OCI-LY7 (cell line): ENCODE measurements at regions not wholly inside any gene's neighbourhood (a gene's known extent, or its start where the extent isn't known, plus 50 kb on each side); places are given as distances from the start of the nearest gene placed in this dataset.

Experiments
- BruUV-seq: library from RNA; stranded (reverse); fragments of 400-500 nt; replicated peaks from 2 replicates; lab custom pipeline; 2021; lab: Mats Ljungman, UMichigan
- CTCF ChIA-PET: fragments of 300-600 bp; sonication (Branson Sonifier 250); formaldehyde crosslinking; loops from one replicate; lab custom pipeline; 2022; ENCODE audit warnings: antibody characterized with exemption; ENCODE audit not compliant: unreplicated experiment; lab: Charles Lee
- POLR2A ChIA-PET: fragments of 300-600 bp; sonication (Branson Sonifier 250); formaldehyde crosslinking; loops from one replicate; lab custom pipeline; 2022; ENCODE audit warnings: antibody characterized with exemption; lab: Charles Lee
- DNase-seq: peaks from one replicate; pipeline ENCODE4 v3.0.0-alpha.2; 2015; ENCODE audit warnings: low spot score
- H2AFZ ChIP-seq: fragments of 200-600 bp; sonication (generic), shearing (Covaris generic); 2 replicates; pipeline ENCODE4 v1.6.1; 2014; ENCODE audit warnings: mild to moderate bottlenecking, antibody characterized with exemption, low read length, moderate library complexity
- H3K27ac ChIP-seq: fragments of 200-600 bp; sonication (generic); 2 replicates; pipeline ENCODE4 v1.5.1; 2014; ENCODE audit warnings: mixed run types, low read depth, mild to moderate bottlenecking, moderate library complexity, low read length, inconsistent platforms; ENCODE audit not compliant: poor library complexity, severe bottlenecking
- H3K36me3 ChIP-seq: fragments of 200-600 bp; sonication (generic); 2 replicates; pipeline ENCODE4 v1.6.1; 2014; ENCODE audit warnings: mild to moderate bottlenecking, antibody characterized with exemption, low read length, moderate library complexity, mixed read lengths; ENCODE audit not compliant: insufficient read depth
- H3K4me1 ChIP-seq: fragments of 200-600 bp; sonication (generic); 2 replicates; pipeline ENCODE4 v1.5.1; 2014; ENCODE audit warnings: mild to moderate bottlenecking, low read length; ENCODE audit not compliant: insufficient read depth, poor library complexity, severe bottlenecking
- H3K4me2 ChIP-seq: fragments of 200-600 bp; sonication (generic); 2 replicates; pipeline ENCODE4 v1.6.1; 2014; ENCODE audit warnings: mild to moderate bottlenecking, low read length
- H3K4me3 ChIP-seq: fragments of 200-600 bp; sonication (generic); 2 replicates; pipeline ENCODE4 v1.5.1; 2014; ENCODE audit warnings: mild to moderate bottlenecking, low read depth, low read length; ENCODE audit not compliant: poor library complexity, severe bottlenecking
- H3K79me2 ChIP-seq: fragments of 200-600 bp; sonication (generic); 2 replicates; pipeline ENCODE4 v1.6.1; 2016; ENCODE audit warnings: low read depth, mild to moderate bottlenecking, low read length, moderate library complexity, mixed read lengths; ENCODE audit not compliant: insufficient read depth
- H3K9me2 ChIP-seq: fragments of 200-600 bp; sonication (generic); 2 replicates; pipeline ENCODE4 v1.6.1; 2016; ENCODE audit warnings: mild to moderate bottlenecking, low read length, mixed read lengths; ENCODE audit not compliant: insufficient read depth
- H3K9me3 ChIP-seq: fragments of 200-600 bp; sonication (generic); 2 replicates; pipeline ENCODE4 v1.6.1; 2014; ENCODE audit warnings: mild to moderate bottlenecking, mixed run types, low read length, mixed read lengths
- H4K20me1 ChIP-seq: fragments of 200-600 bp; sonication (generic); 2 replicates; pipeline ENCODE4 v1.6.1; 2014; ENCODE audit warnings: mild to moderate bottlenecking, antibody characterized with exemption, low read length, moderate library complexity, mixed read lengths; ENCODE audit not compliant: insufficient read depth
- CTCF ChIP-seq: fragments of 200-600 bp; sonication (generic); conservative IDR thresholded peaks from 2 replicates; pipeline ENCODE4 v1.5.1; 2014; ENCODE audit warnings: mild to moderate bottlenecking, antibody characterized with exemption, low read length, moderate library complexity, mixed read lengths
- EZH2phosphoT487 ChIP-seq: fragments of 200-600 bp; sonication (generic); IDR thresholded peaks from 2 replicates; pipeline ENCODE4 v1.6.1; 2018; ENCODE audit warnings: low read depth, borderline replicate concordance, mild to moderate bottlenecking, mixed run types, antibody characterized with exemption, low read length, moderate library complexity, mixed read lengths
- intact Hi-C: fragments of 100-400 bp; cut with micrococcal nuclease; formaldehyde crosslinking; loops from one replicate; pipeline ENCODE4 v1.10.0; 2022; ENCODE audit not compliant: unreplicated experiment

- no peak for TF ChIP-seq EZH2phosphoT487
- no peak for TF ChIP-seq CTCF
- BruUV-seq, result no TSS peak
- no peak for DNase-seq
- no peaks in the 10 kb centered on the region for H3K36me3 ChIP-seq
- no peaks in the 10 kb centered on the region for H3K79me2 ChIP-seq
- H3K4me1 ChIP-seq, result no peaks in the 10 kb centered on the region
- no peak overlapping the region for H3K4me3 ChIP-seq
- intact Hi-C loops, result no loop called here
- H3K4me2 ChIP-seq, result no peak overlapping the region
- POLR2A ChIA-PET, result interaction anchor here (1.0 kb wide), 1 partner anchor 12 kb away, joined by 4 read pairs; no protein-coding TSS in a partner anchor
- no peaks in the 10 kb centered on the region for H3K9me2 ChIP-seq
- no peak overlapping the region for H2AFZ ChIP-seq
- H4K20me1 ChIP-seq, result no peaks in the 10 kb centered on the region
- H3K27ac ChIP-seq, result no peak overlapping the region
- CTCF ChIA-PET, result no interaction called here
- no peaks in the 10 kb centered on the region for H3K9me3 ChIP-seq
Observed at GRCh38 chr11:33978376-33978775, 73.2 kb upstream of the CAPRIN1 start.

GRCh38 chr11:33977676-33978075 is 73.9 kb upstream of the CAPRIN1 start:
- Histone ChIP-seq H3K36me3 (no peaks in the 10 kb centered on the region), H3K27ac (no peak overlapping the region), H3K4me1 (no peaks in the 10 kb centered on the region), H3K9me3 (no peaks in the 10 kb centered on the region), H3K79me2 (no peaks in the 10 kb centered on the region), H2AFZ (no peak overlapping the region), H3K9me2 (no peaks in the 10 kb centered on the region), H3K4me3 (no peak overlapping the region), H4K20me1 (no peaks in the 10 kb centered on the region), H3K4me2 (no peak overlapping the region)
- POLR2A ChIA-PET, result interaction anchor here (1.0 kb wide), 1 partner anchor 12 kb away, joined by 4 read pairs; no protein-coding TSS in a partner anchor
- TF ChIP-seq EZH2phosphoT487 (no peak), CTCF (no peak)
- BruUV-seq, result no TSS peak
- intact Hi-C loops, result no loop called here
- no peak for DNase-seq
- CTCF ChIA-PET, result no interaction called here

GRCh38 chr11:33976495-33977199 is 74.9 kb upstream of the CAPRIN1 start:
- Histone ChIP-seq H3K4me3 (no peak overlapping the region), H3K9me3 (no peaks in the 10 kb centered on the region), H4K20me1 (no peaks in the 10 kb centered on the region), H3K4me1 (no peaks in the 10 kb centered on the region), H2AFZ (no peak overlapping the region), H3K4me2 (no peak overlapping the region), H3K79me2 (no peaks in the 10 kb centered on the region), H3K9me2 (no peaks in the 10 kb centered on the region), H3K36me3 (no peaks in the 10 kb centered on the region), H3K27ac (no peak overlapping the region)
- TF ChIP-seq EZH2phosphoT487 (no peak), CTCF (no peak)
- CTCF ChIA-PET, result no interaction called here
- POLR2A ChIA-PET, result interaction anchor here (0.5 kb wide), 1 partner anchor 25 kb away, joined by 3 read pairs; no protein-coding TSS in a partner anchor
- no TSS peak for BruUV-seq
- intact Hi-C loops, result no loop called here
- DNase-seq, result no peak
